ENCODE measurements at regions not wholly inside any gene's neighbourhood (a gene's known extent, or its start where the extent isn't known, plus 50 kb on each side); places are given as distances from the start of the nearest gene placed in this dataset.

GRCh38 chr6:132003516-132004178, 52.5 kb upstream of the CCN2 start:
- H3K27me3 ChIP-seq (ENCODE audit: control insufficient read depth, insufficient read depth, low read length) = no peaks in the 10 kb centered on the region
- TF ChIP-seq, protein P1, sequence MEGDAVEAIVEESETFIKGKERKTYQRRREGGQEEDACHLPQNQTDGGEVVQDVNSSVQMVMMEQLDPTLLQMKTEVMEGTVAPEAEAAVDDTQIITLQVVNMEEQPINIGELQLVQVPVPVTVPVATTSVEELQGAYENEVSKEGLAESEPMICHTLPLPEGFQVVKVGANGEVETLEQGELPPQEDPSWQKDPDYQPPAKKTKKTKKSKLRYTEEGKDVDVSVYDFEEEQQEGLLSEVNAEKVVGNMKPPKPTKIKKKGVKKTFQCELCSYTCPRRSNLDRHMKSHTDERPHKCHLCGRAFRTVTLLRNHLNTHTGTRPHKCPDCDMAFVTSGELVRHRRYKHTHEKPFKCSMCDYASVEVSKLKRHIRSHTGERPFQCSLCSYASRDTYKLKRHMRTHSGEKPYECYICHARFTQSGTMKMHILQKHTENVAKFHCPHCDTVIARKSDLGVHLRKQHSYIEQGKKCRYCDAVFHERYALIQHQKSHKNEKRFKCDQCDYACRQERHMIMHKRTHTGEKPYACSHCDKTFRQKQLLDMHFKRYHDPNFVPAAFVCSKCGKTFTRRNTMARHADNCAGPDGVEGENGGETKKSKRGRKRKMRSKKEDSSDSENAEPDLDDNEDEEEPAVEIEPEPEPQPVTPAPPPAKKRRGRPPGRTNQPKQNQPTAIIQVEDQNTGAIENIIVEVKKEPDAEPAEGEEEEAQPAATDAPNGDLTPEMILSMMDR (IDR thresholded peaks at IDR 0.05; ENCODE audit: insufficient read depth, low read length, severe bottlenecking) = no peak
- no peak overlapping the region for H3K4me3 ChIP-seq (ENCODE audit: low read depth, low read length)
- no peaks in the 10 kb centered on the region for H3K36me3 ChIP-seq (ENCODE audit: control insufficient read depth, insufficient read depth, low read length)
- peak; percentile 80 for DNase-seq (ENCODE audit: low read depth)
- FAIRE-seq = peak; percentile 83

Data from bronchial epithelial cell (primary cell).